ENCODE measurements at regions not wholly inside any gene's neighbourhood (a gene's known extent, or its start where the extent isn't known, plus 50 kb on each side); places are given as distances from the start of the nearest gene placed in this dataset.
"Not testable (repeated sequence)": the region's sequence is repeated elsewhere in the genome, so short reads cannot be mapped to it uniquely, and the experiment has no call there.

DNA sequence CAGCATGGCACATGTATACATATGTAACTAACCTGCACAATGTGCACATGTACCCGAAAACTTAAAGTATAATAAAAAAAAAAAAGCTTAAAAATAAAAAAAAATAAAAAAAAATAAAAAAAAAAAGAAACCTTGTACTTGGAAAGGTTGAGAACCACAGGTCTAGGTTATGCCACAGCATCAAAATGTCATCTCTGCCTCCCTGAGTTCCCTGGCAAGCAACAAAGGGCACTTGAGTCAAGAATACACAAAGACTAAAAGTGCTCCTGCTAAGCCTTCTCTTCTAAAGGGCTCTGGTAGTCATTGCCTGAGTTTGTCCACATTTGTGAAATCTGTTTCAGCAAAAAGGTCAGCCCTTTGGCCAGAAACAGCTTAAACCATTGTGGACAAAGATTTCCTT, 395.8 kb upstream of the CCDC54 start:
- Histone ChIP-seq H3K4me1 (peaks cover 5% of the 10 kb centered on the region), H3K27ac (no peak overlapping the region), H3K36me3 (ENCODE audit: insufficient read depth in 1 of 2, low read depth in 1 of 2) (no peaks in the 10 kb centered on the region), H3K9me3 (no peaks in the 10 kb centered on the region), H3K27me3 (ENCODE audit: insufficient read depth in 3 of 3, low read length in 2 of 3) (no peaks in the 10 kb centered on the region), H3K4me3 (no peak overlapping the region)
- TF ChIP-seq, protein P1, sequence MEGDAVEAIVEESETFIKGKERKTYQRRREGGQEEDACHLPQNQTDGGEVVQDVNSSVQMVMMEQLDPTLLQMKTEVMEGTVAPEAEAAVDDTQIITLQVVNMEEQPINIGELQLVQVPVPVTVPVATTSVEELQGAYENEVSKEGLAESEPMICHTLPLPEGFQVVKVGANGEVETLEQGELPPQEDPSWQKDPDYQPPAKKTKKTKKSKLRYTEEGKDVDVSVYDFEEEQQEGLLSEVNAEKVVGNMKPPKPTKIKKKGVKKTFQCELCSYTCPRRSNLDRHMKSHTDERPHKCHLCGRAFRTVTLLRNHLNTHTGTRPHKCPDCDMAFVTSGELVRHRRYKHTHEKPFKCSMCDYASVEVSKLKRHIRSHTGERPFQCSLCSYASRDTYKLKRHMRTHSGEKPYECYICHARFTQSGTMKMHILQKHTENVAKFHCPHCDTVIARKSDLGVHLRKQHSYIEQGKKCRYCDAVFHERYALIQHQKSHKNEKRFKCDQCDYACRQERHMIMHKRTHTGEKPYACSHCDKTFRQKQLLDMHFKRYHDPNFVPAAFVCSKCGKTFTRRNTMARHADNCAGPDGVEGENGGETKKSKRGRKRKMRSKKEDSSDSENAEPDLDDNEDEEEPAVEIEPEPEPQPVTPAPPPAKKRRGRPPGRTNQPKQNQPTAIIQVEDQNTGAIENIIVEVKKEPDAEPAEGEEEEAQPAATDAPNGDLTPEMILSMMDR (IDR thresholded peaks at IDR 0.05): no peak
- intact Hi-C loops (cut with DNase I): no loop called here
- ATAC-seq (no peak), DNase-seq (no peak)
- WGBS, 3 donors: 92 to 100% (median 100%) methylated on average over 1 of the region's 1 CpG

DNA sequence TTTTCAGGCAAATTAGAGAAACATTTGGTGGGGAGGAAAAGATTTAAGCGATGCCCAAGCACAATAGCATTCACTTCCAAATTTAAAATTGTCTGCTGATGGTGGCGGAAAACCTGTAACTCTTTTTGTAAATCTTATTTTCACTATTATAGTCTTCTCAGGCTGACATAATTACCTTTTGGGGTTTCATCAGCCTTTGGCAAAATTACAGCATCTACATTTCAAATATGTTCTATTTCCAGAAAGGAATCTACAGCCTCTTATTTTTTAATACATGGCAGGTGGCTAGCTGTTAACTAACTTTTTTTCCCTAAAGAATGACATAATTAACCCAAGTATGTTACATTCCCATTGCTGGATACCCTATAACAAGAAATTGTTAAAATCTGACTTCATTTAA, 391.5 kb upstream of the CCDC54 start:
- TF ChIP-seq, protein P1 (IDR thresholded peaks at IDR 0.05): no peak
- ATAC-seq: no peak
- intact Hi-C loops (cut with DNase I): no loop called here
- WGBS, 3 donors: 59 to 72% (median 62%) methylated on average over 2 of the region's 2 CpGs
- no peak for DNase-seq
- no peaks in the 10 kb centered on the region for H3K36me3 ChIP-seq (ENCODE audit: insufficient read depth in 1 of 2, low read depth in 1 of 2)
- H3K27ac ChIP-seq: no peak overlapping the region
- H3K27me3 ChIP-seq (ENCODE audit: insufficient read depth in 3 of 3, low read length in 2 of 3): no peaks in the 10 kb centered on the region
- H3K9me3 ChIP-seq: no peaks in the 10 kb centered on the region
- peaks cover 8% of the 10 kb centered on the region for H3K4me1 ChIP-seq
- H3K4me3 ChIP-seq: no peak overlapping the region

- H3K9me3 ChIP-seq; DNase-seq; intact Hi-C loops (cut with DNase I); H3K36me3 ChIP-seq (ENCODE audit: insufficient read depth in 1 of 2, low read depth in 1 of 2); H3K27me3 ChIP-seq (ENCODE audit: insufficient read depth in 3 of 3, low read length in 2 of 3); H3K4me1 ChIP-seq; H3K27ac ChIP-seq; ATAC-seq; H3K4me3 ChIP-seq: not testable (repeated sequence)
- 87 to 91% (median 90%) methylated on average over 21 of the region's 21 CpGs for WGBS, 3 donors
These were observed 378.2 kb upstream of the CCDC54 start for GRCh38 chr3:106998841-106999682.

DNA sequence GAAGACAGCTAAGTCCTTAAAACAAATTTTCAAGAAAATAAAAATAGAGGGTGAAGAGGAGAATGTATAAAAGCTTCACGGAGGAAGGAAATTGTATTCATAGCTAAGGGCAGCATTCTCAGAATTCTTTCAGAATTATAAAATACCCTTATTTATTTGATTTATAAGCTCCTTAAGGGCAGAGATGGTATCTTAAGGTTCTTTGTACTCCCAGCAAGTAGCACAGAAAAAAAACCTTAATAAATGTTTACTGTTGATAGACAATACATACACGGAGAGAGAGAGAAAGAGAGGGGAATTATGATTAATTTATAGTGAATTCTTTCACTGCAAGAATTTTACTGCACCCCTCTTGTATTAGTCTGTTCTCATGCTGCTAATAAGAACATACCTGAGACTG, 375.6 kb upstream of the CCDC54 start:
- H3K4me1 ChIP-seq: no peaks in the 10 kb centered on the region
- no peaks in the 10 kb centered on the region for H3K36me3 ChIP-seq (ENCODE audit: insufficient read depth in 1 of 2, low read depth in 1 of 2)
- TF ChIP-seq, protein P1 (IDR thresholded peaks at IDR 0.05): no peak
- DNase-seq: no peak
- no peaks in the 10 kb centered on the region for H3K9me3 ChIP-seq
- no peak overlapping the region for H3K4me3 ChIP-seq
- intact Hi-C loops (cut with DNase I): no loop called here
- no peaks in the 10 kb centered on the region for H3K27me3 ChIP-seq (ENCODE audit: insufficient read depth in 3 of 3, low read length in 2 of 3)
- no peak overlapping the region for H3K27ac ChIP-seq
- ATAC-seq: no peak
- WGBS, 3 donors: 31 to 40% (median 39%) methylated on average over 2 of the region's 2 CpGs

GRCh38 chr3:107005352-107005751, 371.9 kb upstream of the CCDC54 start:
- H3K4me1 ChIP-seq; intact Hi-C loops (cut with DNase I); H3K9me3 ChIP-seq; H3K27ac ChIP-seq; ATAC-seq; H3K36me3 ChIP-seq (ENCODE audit: insufficient read depth in 1 of 2, low read depth in 1 of 2); H3K4me3 ChIP-seq; DNase-seq; H3K27me3 ChIP-seq (ENCODE audit: insufficient read depth in 3 of 3, low read length in 2 of 3): not testable (repeated sequence)
- WGBS, 3 donors: 63 to 64% (median 64%) methylated on average over 4 of the region's 4 CpGs
